NCI-H69 (cell line): ENCODE measurements at regions not wholly inside any gene's neighbourhood (a gene's known extent, or its start where the extent isn't known, plus 50 kb on each side); places are given as distances from the start of the nearest gene placed in this dataset.
A peak's percentile ranks its signal among the peaks of the same experiment; 100 is the strongest.

Experiments used
- DNase-seq: peaks from one replicate; lab custom pipeline; 2025; lab: John Stamatoyannopoulos, UW

DNA sequence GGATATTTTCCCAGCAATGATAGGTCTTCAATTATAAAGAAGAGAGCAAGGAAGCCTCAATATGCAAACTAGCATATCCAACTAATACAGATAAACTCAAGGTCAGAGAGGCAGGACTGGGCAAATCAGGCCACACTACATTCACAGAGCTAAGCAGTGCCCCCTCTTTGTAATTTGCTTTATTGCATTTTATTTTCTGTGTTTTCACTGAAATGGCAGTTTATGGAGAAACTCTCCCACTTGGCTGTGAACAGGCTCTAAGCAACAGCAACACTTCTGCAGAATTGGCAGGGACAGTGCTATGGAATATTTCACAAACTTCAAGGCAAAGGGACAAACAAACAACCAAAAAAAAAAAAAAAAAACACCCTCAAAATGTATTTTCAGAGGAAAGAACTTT is 93.4 kb upstream of the SOD1 start:
- DNase-seq = peak; percentile 15

DNA sequence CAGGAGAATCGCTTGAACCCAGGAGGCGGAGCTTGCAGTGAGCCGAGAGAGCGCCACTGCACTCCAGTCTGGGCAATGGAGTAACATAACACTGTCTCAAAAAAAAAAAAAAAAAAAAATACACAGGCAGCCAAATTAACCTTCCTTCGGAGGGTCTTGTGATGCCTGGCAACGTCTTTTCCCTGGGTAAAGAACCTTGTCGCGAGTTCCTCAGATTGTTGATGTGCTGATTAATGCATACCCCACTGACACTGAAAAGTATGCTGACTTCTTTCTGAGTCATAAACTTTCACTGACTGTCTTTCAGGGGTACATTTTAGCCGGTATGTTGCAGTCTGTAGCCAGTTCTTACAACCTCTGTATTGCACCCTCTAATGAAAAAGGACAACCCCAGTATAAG is 95.1 kb upstream of the SOD1 start:
- no peak for DNase-seq

DNA sequence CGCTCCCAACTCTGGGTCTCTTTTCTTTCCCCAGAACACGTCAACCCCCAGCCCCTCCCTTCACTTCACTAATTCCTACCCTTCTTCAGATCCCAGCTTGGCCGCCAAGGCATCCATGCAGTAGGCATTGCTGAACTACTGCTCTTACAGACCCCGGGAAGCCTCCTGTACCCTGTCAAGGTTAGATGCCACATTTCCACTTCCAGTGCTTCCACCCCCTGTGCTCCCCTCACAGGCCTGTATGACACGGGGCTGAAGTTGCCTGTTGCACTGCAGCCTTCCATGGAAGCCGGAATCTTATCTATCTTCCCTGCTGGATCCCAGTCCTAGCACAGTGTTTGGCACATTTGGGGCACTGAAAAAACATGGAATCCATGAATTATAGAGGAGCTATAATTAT is 99.0 kb upstream of the SOD1 start:
- peak; percentile 46 for DNase-seq

DNA sequence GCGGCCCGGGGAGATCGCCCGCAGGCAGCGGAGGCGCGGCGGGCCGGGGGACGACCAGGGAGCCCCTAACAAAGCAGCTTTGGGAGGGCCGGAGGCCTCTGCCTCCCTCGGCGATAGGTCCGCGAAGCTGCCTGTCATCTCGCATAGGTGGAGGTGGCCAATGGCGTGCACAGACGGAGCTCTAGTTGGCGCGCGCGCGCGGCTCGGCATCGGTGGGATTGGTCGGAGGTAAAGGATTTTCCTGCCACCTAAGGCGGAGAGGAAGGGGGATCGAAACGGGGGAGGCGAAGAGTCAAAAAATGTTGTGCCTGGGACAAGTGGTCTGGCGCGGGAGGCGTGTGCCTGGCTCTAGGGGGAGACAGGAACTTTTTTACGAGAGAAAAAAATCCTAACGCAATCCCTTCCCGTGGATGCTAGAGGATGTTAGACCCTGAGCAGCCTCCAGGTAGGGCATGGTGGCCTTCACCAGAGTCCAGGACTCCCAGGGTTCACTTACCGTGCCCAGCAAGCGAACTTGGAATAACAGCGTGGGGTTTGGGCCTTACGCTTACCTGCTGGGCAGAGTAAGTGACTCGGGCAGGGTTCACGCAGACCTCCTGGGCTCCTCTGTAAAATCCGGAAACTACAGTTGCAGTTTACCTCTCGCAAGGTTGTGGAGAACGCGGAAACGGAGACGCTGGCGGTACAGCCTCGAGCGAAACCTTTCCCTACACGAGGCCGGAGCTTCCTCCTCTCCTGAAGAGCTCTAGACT is 99.9 kb upstream of the SOD1 start:
- peak; percentile 100 for DNase-seq

DNA sequence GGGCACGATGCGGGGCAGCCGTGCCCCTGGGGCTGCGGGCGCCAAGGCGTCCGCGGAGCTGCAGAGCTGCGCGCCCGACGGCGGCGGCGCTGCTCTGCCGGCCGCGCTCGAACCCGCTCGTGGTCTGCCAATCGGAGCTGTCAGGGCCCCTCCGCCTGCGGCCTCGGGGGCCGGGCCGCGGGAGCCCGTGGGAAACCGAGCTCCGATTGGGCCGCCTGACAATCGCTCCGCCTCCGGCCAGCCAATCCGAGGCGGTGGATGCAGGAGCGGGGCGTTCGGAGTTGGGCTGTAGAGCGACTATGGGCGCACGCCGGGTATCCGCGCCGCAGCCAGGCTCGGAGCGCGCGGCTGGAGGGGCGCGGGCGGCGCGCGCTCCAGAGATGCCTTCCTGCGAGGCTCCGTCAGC is 100.5 kb upstream of the SOD1 start:
- peak; percentile 99 for DNase-seq

DNA sequence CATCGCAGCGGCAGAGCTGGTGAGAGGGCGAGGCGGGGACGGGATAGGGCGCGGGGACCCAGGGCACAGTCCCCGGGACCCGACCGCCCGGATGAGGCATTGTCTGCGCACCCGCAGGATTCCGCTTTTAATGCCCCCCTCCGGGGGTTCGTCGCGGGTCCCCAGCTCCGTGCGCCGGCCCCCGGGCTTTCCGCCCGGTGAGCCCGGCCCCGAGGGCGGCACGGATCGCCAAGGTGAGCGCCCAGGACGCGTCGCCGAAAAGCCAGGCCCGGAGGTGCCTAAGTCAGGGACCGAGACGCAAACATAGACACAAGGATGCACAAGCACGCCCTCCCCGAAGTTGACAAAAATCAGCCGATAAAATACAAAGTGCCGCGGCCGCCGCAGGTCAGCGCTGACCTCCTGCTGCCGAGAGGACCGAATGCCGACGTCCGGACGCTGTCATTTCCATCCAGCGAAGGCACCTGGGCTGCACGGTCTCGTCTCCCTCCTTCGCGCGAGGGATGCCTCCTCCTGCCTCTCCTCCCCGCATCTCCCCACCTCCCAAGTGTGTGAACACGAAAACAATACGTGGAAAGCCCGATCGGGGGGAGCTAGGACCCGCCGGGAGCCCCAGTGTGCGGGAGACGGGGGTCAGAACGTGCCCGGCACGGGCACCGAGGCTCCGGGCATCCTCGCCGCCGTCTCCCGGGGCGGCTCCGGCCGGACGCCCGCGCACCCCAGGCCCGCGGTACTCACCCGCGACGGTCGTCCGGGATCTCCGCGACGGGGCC is 101.1 kb upstream of the SOD1 start:
- DNase-seq = peak; percentile 91

DNA sequence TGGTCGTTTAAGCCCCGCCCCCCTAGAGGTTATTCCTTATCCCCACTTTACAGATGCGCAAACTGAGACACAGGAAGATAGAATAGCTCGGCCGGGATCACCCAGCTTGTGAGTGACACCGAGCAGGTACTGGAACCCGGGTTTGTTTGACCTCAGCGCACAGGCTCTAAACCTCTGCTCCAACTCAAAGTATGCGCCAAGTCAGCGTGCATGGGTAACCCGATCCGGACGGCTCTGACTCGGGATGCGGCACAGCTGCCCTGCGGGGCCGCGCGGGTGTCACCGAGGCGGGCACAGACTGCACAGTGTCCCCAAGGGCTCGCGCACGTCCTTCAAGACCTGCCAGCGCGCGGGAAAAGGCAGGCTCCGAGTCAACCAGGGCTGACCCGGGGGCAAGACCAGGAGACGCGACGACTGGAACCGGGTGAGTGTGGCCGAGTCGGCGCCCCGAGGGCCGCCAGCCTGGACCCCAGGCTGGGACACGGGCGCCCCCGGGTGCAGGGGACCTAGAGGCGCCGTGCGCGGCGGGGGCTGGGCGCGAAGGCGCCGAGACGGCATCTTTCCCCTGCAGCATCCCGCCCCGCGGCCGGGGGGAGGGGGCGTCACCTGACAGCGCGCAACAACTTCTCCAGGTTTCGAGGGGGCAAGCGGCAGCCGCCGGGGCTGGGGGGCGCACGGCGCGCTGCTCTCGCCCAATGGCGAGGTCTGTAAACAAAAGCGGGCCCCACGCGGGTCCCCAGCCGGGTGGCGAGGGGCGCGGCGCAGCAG is 101.9 kb upstream of the SOD1 start:
- peak; percentile 88 for DNase-seq

DNA sequence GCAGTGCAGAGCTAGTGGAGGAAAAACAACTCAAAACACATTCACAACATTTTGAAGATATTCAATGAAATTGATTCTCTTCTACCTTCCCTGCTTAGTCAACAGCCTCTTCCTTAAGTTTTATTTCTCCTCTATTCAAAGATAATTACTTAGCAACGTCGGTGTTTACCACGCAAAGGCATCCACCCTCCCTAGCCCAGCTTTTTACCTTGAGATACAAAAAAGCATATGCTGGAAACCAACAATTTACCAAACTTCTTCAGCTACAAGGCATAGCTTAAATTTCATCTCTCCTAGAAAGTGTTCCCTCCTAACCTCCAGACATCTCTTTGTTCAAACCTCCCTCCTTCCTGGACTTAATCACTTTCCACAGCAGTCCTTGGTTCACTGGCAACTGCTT is 102.8 kb upstream of the SOD1 start:
- peak; percentile 78 for DNase-seq

DNA sequence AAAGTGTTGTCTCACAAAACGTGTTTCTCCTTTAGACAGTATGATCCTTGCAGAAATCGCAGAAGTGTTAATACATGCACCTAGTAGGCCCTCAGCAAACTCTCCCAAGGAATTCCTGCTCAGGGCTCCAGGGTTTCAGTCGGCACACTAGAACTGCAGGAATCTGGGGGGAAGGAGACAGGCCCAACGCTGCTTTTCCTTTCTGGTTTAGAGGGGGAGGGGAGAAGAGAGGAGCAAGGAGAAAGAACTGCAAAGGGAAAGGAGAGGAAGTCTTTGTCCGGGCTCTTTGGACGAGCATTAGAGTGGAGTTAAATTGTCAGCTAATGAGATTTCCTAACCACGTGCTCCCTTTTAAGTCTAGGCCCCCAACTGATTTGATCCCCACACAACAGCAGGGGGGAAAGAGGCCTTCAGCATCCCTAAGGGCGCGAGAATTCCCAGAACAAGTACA is 103.7 kb upstream of the SOD1 start:
- peak; percentile 75 for DNase-seq

DNA sequence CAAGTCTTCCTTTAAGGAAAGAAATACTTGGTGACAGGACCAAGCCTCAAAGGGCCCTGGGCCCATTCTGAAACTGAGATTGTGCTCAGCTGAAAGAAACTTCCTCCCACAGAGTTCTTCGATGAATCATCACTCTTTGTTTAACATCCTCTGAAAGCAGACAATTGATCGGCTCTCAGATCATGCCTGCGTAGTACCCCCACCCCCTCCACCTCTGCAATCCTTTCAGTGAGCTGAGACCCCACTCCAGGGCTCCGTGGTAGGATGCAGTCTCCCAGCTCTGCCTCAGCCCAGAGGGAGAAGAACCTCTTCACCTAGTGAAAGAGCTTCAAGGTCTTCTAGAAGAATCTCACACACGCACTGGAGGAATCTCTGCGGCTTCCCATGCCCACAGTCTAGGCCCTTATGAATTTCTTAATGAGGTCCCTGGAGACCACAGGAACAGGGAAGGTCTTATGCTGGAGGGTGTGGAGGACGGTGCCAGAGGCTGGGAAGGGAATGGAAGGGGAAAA is 104.9 kb upstream of the SOD1 start:
- peak; percentile 49 for DNase-seq

DNA sequence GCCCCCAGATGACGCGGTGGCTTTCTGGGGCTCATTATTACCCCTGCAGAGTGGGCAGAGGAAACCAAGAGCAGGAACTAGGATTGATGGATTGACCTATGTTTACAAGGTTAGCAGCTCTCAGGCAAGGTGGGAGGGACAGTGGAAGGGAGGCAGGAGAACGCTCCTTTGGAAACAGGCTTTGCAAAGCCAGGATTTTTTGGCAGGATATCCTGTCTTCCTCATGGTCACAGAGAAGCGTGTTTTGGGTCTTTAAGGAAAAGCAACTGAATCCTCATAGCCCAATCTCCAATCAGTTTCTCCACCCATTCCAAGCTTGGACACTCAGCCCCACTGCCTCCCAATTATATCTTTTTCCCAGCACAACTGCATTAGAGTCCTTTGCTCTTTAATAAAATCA is 105.6 kb upstream of the SOD1 start:
- DNase-seq = no peak

DNA sequence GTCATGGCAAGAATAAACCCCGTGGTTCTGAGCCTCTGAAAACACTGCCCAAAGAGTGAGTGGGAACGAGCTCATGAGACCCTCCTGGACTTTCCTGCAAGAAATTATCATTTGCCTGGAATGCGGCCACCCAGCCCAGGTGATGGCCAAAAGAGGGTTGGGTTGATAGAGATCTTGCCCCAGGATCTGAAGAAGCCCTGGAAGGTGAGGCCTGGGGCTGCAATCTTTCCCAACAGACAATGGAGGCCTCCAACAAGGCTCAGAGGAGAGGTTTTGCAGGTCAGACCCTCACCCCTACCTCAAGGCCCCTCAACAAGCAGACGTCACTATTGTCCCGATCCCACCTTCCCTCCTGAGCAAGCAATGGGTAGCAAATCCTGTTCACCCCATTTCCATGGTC is 106.0 kb upstream of the SOD1 start:
- no peak for DNase-seq

DNA sequence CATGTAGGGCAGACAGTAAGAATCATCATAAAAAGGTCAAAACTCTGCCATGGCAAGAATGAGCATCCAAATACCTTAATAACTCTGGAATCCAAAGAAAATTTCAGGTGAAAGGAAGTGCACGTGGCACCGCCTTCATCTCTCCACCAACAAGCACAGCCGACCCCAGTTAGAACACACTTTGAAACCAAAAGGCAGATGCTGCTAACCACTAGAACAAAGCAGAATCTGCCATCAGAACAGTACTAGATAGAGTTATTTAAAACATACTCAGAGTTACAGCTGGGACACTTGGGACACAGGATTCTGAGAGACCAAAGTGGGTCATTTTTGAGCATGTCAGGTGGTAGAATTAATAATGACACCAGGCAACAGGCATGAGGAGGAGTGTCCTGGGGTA is 106.7 kb upstream of the SOD1 start:
- no peak for DNase-seq

DNA sequence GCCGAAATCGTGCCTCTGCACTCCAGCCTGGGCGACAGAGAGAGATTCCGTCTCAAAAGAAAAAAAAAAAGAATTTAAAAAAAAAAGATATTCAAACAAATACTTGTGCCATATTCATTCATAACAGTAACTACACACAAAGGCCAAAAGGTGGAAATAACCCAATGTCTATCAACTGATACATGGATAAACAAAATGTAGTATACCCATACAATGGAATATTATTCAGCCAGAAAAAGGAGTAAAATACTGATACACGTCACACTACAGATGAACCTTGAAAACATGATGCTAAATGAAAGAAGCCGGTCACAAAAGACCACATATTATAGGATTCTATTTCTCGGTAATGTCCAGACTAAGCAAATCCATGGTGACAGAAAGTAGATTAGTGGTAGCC is 109.4 kb upstream of the SOD1 start:
- no peak for DNase-seq

DNA sequence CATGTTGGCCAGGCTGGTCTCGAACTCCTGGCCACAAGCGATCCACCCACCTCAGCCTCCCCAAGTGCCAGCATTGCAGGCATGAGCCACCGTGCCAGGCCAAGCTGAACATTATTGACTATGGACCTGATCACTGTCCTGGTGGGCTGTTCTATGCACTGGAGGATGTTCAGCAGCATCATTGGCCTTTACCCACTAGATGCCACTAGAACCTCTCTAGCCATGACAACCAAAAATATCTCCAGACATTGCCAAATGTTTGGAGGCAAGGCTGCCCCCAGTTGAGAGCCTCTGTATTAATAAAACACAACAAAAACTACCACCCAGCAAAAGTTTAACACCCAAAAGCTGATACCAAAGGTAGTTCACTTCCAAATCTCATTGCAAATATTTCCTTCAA is 110.8 kb upstream of the SOD1 start:
- no peak for DNase-seq

DNA sequence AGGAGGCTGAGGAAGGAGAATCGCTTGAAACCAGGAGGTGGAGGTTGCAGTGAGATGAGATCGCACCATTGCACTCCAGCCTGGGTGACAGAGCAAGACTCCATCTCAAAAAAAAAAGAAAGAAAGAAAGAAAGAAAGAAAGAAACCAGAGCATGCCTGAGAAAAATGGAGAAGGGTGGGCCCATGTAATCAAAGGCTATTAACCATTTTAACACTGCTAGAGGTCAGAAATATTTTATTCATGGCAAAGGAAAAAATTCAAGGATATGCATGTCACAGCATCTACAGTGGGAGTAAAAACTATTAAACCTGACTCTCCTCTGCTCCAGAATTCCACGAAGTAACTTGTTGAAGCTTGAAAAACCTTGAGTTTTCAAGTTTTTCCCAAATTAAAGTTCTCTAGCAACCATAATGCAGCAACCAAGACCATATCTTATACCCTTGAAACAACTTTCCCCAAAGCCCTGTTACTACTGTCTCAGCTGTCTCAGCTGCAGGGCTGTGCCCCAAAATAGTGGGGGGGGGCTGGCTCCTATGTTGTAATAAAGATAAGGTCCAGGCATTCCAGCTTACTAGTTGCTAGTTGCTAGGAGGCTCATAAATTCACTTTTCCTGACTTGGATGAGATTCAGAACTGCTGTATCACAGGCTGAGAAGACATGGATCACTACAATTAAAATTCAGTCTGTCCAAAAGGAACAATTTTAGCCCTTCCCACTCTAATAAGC is 112.9 kb upstream of the SOD1 start:
- no peak for DNase-seq

DNA sequence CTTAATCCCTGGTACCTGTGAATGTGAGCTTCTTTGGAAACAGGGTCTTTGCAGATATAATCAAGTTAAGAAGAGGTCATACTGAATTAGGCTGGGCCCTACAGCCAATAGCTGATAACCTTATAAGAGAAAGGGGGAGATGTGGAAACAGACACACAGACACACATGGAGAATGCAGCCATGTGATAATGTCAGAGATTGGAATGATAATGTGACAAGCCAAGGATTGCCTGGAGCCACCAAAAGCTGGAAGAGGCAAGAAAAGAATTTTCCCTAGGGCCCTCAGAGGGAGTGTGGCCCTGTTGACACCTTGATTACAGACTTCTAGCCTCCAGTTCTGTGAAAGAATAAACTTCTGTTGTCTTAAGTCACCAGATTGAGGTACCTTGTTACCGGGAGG is 114.5 kb upstream of the SOD1 start:
- DNase-seq = no peak

DNA sequence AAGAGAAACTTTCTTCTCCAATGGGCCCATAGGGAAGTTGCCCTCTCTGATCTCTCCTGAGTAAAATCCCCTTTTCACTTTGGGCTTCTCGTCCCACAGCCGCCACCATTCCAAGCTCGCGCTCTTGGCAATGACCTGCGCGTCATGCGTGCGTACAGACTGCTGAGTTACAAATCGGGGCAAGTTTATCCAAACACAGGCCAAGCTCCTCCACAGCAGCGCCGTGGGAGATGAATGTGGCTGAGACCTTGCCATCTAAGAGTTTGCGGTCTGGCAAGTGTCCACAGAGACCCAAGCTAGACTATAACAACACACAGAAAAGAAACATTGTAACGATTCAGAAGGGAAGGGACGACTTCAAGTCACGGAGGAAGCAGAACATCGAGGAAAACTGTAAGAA is 116.3 kb upstream of the SOD1 start:
- DNase-seq = no peak

DNA sequence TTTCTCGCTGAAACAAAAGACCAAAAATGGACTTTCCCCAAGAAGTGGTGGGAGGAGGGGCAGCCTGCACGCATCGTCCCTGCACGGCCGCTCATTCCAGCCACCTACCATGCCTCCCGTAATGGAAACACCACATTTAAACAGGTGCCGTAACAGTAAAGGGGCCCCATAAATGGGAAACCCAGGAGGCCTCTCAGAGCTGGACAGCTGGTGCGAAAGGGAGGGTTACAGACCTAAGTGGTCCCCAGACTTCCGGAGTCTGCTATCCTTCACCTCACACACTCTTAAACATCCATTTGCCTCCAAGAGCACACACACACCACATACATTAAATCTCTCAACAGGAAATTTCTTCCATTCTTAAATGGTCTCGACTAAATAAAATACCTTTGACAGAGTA is 120.7 kb upstream of the SOD1 start:
- no peak for DNase-seq

DNA sequence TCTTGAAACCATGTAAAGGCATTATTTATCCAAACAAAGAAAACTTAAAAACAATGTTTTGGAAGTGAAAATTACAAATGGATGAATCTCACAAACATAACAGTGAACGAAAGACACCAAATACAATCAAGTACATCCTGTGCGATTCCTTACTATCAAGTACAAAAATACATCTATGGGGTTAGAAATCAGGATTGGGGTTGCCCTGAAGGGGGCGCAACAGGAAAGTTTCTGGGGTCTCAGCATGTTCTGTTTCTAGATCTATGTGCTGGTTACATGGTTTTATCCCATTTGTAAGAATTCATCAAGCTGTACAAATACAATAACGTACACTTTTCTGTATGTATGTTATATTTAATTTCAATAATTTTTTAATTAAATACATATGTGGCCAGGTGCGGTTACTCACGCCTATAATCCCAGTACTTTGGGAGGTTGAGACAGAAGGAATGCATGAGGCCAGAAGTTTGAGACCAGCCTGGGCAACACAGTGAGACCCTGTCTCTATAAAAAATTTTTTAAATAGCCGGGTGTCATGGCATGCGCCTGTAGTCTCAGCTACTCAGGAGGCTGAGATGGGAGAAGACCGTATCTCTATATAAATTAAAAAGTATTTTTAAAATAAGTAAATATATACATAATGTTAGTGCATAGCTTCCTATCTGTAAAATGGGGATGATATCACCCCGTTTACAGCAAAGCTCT is 121.5 kb upstream of the SOD1 start:
- peak; percentile 41 for DNase-seq

DNA sequence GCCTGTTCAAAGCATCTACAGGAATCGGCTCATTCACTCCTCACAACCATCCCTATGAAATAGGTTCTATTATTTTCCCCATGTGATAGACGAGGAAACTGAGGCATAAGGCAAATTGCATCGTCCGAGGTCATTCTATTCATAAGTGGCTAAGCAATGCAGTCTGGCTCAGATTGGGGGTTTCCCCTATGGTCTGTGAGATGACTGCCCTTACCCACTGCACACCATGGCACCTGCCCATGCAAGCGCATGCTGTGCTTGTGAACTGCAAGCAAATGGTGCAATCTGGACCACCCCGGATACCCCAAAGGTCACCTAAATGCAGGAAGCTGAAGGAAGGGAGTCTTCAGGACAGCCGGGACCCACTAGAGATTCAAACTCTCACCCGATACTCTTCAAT is 123.4 kb upstream of the SOD1 start:
- no peak for DNase-seq
